GM12874 (cell line): ENCODE measurements at regions not wholly inside any gene's neighbourhood (a gene's known extent, or its start where the extent isn't known, plus 50 kb on each side); places are given as distances from the start of the nearest gene placed in this dataset.

Source experiments
- TF ChIP-seq, protein P1 (sequence below): IDR thresholded peaks from 2 replicates; pipeline ENCODE4 v1.5.1; 2011; ENCODE audit warnings: low read depth, mild to moderate bottlenecking, control low read depth, low read length, moderate library complexity; ENCODE audit not compliant: insufficient read depth

- TF ChIP-seq, protein P1, sequence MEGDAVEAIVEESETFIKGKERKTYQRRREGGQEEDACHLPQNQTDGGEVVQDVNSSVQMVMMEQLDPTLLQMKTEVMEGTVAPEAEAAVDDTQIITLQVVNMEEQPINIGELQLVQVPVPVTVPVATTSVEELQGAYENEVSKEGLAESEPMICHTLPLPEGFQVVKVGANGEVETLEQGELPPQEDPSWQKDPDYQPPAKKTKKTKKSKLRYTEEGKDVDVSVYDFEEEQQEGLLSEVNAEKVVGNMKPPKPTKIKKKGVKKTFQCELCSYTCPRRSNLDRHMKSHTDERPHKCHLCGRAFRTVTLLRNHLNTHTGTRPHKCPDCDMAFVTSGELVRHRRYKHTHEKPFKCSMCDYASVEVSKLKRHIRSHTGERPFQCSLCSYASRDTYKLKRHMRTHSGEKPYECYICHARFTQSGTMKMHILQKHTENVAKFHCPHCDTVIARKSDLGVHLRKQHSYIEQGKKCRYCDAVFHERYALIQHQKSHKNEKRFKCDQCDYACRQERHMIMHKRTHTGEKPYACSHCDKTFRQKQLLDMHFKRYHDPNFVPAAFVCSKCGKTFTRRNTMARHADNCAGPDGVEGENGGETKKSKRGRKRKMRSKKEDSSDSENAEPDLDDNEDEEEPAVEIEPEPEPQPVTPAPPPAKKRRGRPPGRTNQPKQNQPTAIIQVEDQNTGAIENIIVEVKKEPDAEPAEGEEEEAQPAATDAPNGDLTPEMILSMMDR: no peak
These were observed 110.5 kb downstream of the GYPC start for GRCh38 chr2:126766295-126766968.

DNA sequence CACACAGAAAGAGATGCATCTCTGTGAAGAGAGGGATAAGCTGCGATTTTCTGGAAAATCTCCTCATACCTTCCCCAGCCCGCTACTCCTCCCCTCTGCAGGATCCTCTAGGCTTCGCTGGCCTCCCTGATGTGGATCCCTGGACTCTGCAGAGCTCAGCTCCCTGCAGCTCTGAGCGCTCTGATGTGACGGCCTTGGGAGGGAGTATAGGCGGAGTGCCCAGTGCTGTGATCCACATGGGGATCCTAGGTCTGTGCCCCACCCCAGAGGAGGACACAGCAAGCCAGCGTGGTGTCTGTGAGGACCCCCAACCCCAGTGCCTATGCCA is 111.0 kb downstream of the GYPC start:
- TF ChIP-seq, protein P1: no peak

- TF ChIP-seq, protein P1: no peak
These were observed 113.2 kb downstream of the GYPC start for GRCh38 chr2:126769118-126769517.

DNA sequence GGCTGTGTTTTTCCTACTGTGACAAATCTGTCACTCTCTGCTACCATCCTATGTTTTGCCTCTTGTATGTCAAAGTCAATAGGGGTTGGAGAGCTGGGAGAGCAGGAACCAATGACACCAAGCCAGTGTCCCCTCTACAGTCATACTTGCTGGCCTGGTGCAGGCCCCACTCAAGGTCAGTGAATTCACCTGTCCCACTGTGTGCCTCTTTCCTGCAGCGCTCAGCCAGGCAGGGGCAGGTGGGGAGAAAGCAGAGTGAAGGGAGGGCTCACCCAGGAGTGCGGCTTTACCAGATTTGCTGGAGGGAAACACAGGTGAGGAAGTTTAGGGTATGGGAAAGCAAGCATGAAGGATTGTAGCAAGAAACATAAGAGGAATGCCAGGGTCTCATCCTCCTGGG is 114.5 kb downstream of the GYPC start:
- TF ChIP-seq, protein P1: no peak

DNA sequence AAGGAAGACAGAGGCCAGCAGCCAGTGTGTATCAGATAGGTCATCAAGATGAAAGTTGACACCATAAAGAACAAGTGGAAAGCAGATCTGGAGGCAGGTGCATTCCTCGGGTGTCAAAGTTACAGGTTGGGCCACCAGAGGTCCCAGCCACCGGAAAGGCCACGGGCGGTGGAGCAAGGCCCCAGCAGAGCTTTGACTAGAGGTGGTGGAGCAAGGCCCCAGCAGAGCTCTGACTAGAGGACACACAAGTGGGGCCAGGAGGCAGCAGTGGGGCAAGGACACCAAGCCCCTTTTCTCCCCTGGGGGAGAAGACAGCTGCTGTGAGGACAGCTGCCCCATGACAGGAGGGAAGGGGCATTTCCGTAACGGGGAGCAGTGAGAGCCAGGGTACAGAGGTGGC is 115.1 kb downstream of the GYPC start:
- TF ChIP-seq, protein P1: no peak

GRCh38 chr2:126771501-126772195 is 115.7 kb downstream of the GYPC start:
- TF ChIP-seq, protein P1: no peak

GRCh38 chr2:126774290-126774689 is 118.3 kb downstream of the GYPC start:
- TF ChIP-seq, protein P1: no peak
